Natural killer cell (primary cell): ENCODE measurements at regions not wholly inside any gene's neighbourhood (a gene's known extent, or its start where the extent isn't known, plus 50 kb on each side); places are given as distances from the start of the nearest gene placed in this dataset.

ENCODE experiments used
- ATAC-seq, 3 donors: fragments of 150-1000 bp in 2 of 3; fragments of 200-7000 bp in 1 of 3; cut with Tn5 transposase; 1 replicate in 1 of 3; 2 replicates in 2 of 3; pipeline ENCODE4 v1.10.0; 2021; ENCODE audit warnings: mild to moderate bottlenecking in 2 of 3, moderate library complexity in 2 of 3
- DNase-seq, 2 donors: peaks; one replicate each; pipeline versions ENCODE4 v3.0.0 to v3.0.0-alpha.2; 2013 to 2021; ENCODE audit warnings: mixed read lengths in 1 of 2
- H3K27ac ChIP-seq: one replicate; pipeline ENCODE4 v1.5.1; 2013; ENCODE audit warnings: mild to moderate bottlenecking, low read length
- H3K27me3 ChIP-seq: one replicate; pipeline ENCODE4 v1.6.1; 2013; ENCODE audit warnings: low read length; ENCODE audit not compliant: control insufficient read depth, insufficient read depth
- H3K36me3 ChIP-seq: one replicate; pipeline ENCODE4 v1.6.1; 2013; ENCODE audit warnings: low read length; ENCODE audit not compliant: control insufficient read depth, insufficient read depth
- H3K4me1 ChIP-seq: one replicate; pipeline ENCODE4 v1.6.1; 2013; ENCODE audit warnings: low read length; ENCODE audit not compliant: control insufficient read depth, insufficient read depth
- H3K4me3 ChIP-seq: one replicate; pipeline ENCODE4 v1.5.1; 2013; ENCODE audit warnings: low read length
- H3K9me3 ChIP-seq: one replicate; pipeline ENCODE4 v1.6.1; 2013; ENCODE audit warnings: low read length; ENCODE audit not compliant: control insufficient read depth, insufficient read depth
- H3K27ac Mint-ChIP-seq, 2 donors: one replicate each; pipeline ENCODE4 v1.8.0; 2022; ENCODE audit warnings: mild to moderate bottlenecking in 2 of 2, mixed read lengths in 2 of 2, moderate library complexity in 1 of 2
- H3K27me3 Mint-ChIP-seq, 2 donors: one replicate each; pipeline ENCODE4 v1.8.0; 2022; ENCODE audit warnings: low read depth in 2 of 2, mixed read lengths in 2 of 2
- H3K36me3 Mint-ChIP-seq: one replicate; pipeline ENCODE4 v1.8.0; 2022; ENCODE audit warnings: mixed read lengths
- H3K4me1 Mint-ChIP-seq, 2 donors: one replicate each; pipeline ENCODE4 v1.8.0; 2022; ENCODE audit warnings: mixed read lengths in 2 of 2
- H3K4me3 Mint-ChIP-seq: one replicate; pipeline ENCODE4 v1.8.0; 2022; ENCODE audit warnings: mild to moderate bottlenecking, moderate library complexity, mixed read lengths
- H3K9me3 Mint-ChIP-seq, 2 donors: one replicate each; pipeline ENCODE4 v1.8.0; 2022; ENCODE audit warnings: mixed read lengths in 2 of 2
- WGBS: methylation state at CpG from one replicate; pipeline ENCODE4 v1.1.7; 2013; ENCODE audit warnings: missing lambda C conversion rate; ENCODE audit not compliant: insufficient coverage; 5-methylcytosine and 5-hydroxymethylcytosine counted together
- intact Hi-C: fragments of 100-400 bp; cut with micrococcal nuclease; formaldehyde crosslinking; loops from one replicate; pipeline ENCODE4 v1.14.2; 2022
- TF ChIP-seq, protein P1 (sequence below): fragments of 200-600 bp; IDR thresholded peaks from one replicate; pipeline ENCODE4 v1.8.0; 2022; ENCODE audit warnings: antibody characterized with exemption

- 77% methylated on average over 8 of the region's 8 CpGs for WGBS
- TF ChIP-seq, protein P1, sequence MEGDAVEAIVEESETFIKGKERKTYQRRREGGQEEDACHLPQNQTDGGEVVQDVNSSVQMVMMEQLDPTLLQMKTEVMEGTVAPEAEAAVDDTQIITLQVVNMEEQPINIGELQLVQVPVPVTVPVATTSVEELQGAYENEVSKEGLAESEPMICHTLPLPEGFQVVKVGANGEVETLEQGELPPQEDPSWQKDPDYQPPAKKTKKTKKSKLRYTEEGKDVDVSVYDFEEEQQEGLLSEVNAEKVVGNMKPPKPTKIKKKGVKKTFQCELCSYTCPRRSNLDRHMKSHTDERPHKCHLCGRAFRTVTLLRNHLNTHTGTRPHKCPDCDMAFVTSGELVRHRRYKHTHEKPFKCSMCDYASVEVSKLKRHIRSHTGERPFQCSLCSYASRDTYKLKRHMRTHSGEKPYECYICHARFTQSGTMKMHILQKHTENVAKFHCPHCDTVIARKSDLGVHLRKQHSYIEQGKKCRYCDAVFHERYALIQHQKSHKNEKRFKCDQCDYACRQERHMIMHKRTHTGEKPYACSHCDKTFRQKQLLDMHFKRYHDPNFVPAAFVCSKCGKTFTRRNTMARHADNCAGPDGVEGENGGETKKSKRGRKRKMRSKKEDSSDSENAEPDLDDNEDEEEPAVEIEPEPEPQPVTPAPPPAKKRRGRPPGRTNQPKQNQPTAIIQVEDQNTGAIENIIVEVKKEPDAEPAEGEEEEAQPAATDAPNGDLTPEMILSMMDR, result no peak
- intact Hi-C loops, result no loop called here
- H3K4me1 ChIP-seq, result no peaks in the 10 kb centered on the region
- no peaks in the 10 kb centered on the region for H3K36me3 ChIP-seq
- no peak overlapping the region for H3K27ac ChIP-seq
- Mint-ChIP-seq H3K27me3 (peaks cover 17 to 59% of the 10 kb centered on the region in 2 donors), H3K36me3 (no peaks in the 10 kb centered on the region), H3K4me1 (no peaks in the 10 kb centered on the region), H3K9me3 (peaks cover 0 to 2% of the 10 kb centered on the region in 2 donors), H3K27ac (no peak overlapping the region), H3K4me3 (no peak overlapping the region)
- no peak for ATAC-seq
- H3K9me3 ChIP-seq, result no peaks in the 10 kb centered on the region
- H3K27me3 ChIP-seq, result no peaks in the 10 kb centered on the region
- no peak for DNase-seq
- no peak overlapping the region for H3K4me3 ChIP-seq
These were observed 122.5 kb downstream of the FOXI3 start for GRCh38 chr2:88329815-88330603.

GRCh38 chr2:88321449-88322248 is 130.8 kb downstream of the FOXI3 start:
- no peak for DNase-seq
- Histone ChIP-seq H3K9me3 (no peaks in the 10 kb centered on the region), H3K27ac (no peak overlapping the region), H3K4me1 (no peaks in the 10 kb centered on the region), H3K36me3 (no peaks in the 10 kb centered on the region), H3K4me3 (no peak overlapping the region), H3K27me3 (no peaks in the 10 kb centered on the region)
- peaks cover 5 to 27% of the 10 kb centered on the region in 2 donors for H3K27me3 Mint-ChIP-seq
- intact Hi-C loops, result no loop called here
- H3K4me1 Mint-ChIP-seq, result no peaks in the 10 kb centered on the region
- no peaks in the 10 kb centered on the region for H3K9me3 Mint-ChIP-seq
- TF ChIP-seq, protein P1, result no peak
- ATAC-seq, result no peak
- H3K36me3 Mint-ChIP-seq, result no peaks in the 10 kb centered on the region
- H3K4me3 Mint-ChIP-seq, result no peak overlapping the region
- 62% methylated on average over 6 of the region's 7 CpGs for whole genome bisulfite sequencing
- no peak overlapping the region for H3K27ac Mint-ChIP-seq

DNA sequence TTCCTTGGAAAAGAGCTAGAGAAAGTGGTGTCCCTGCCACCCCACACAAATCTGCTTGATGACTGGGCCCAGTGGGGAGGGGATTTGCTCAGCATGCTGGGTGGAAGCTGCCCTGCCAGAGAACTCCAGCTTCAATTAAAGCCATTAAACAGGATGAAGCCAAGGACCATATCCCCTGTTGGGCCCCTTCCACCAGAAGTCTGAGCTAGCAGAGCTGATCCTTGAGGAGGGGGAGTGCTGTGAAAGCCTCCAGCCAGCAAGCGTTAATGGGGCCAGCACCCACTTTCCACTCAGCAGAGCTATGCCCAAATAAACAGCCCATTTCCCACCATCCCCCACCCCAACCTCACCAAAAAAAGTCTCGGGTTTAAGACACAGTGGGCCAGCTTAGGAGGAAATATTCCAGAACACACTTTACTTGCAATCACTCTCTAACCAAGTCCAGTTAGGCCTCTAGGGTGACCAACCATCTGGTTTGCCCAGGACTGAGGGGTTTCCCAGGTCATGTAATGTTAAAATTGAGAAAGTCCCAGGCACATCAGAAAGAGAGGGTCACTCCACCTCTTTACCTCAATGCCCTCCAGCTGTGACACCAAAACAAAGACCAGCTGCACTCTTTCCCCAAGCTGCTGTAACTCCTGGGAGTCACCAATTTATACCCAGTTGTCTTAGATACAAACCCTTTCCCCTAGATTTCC is 132.3 kb downstream of the FOXI3 start:
- ATAC-seq (no peak), DNase-seq (no peak)
- Mint-ChIP-seq H3K9me3 (no peaks in the 10 kb centered on the region), H3K36me3 (no peaks in the 10 kb centered on the region), H3K27ac (no peak overlapping the region), H3K4me3 (no peak overlapping the region), H3K27me3 (peaks cover 5 to 19% of the 10 kb centered on the region in 2 donors), H3K4me1 (no peaks in the 10 kb centered on the region)
- Histone ChIP-seq H3K27ac (no peak overlapping the region), H3K36me3 (no peaks in the 10 kb centered on the region), H3K27me3 (no peaks in the 10 kb centered on the region), H3K4me3 (no peak overlapping the region), H3K9me3 (no peaks in the 10 kb centered on the region), H3K4me1 (no peaks in the 10 kb centered on the region)
- WGBS, result 83% methylated on average over 2 of the region's 2 CpGs
- TF ChIP-seq, protein P1, result no peak
- intact Hi-C loops, result no loop called here
